AG04450 (cell line): ENCODE measurements at regions not wholly inside any gene's neighbourhood (a gene's known extent, or its start where the extent isn't known, plus 50 kb on each side); places are given as distances from the start of the nearest gene placed in this dataset.
"Not testable (repeated sequence)": the region's sequence is repeated elsewhere in the genome, so short reads cannot be mapped to it uniquely, and the experiment has no call there.

Source experiments
- CTCF ChIA-PET: fragments of 300-600, 350-600 bp; formaldehyde crosslinking; extraction: SDS; loops from one replicate; lab custom pipeline; 2022; ENCODE audit warnings: antibody characterized with exemption, inconsistent platforms; lab: Charles Lee
- POLR2A ChIA-PET: fragments of 350-600 bp; formaldehyde crosslinking; extraction: SDS; loops from one replicate; lab custom pipeline; 2021; ENCODE audit warnings: antibody characterized with exemption, inconsistent platforms; lab: Yijun Ruan, JAX
- DNase-seq: peaks from one replicate; pipeline ENCODE4 v3.0.0-alpha.2; 2011; ENCODE audit warnings: low read depth, low spot score
- H3K27ac ChIP-seq: one replicate; pipeline ENCODE4 v1.5.1; 2012; ENCODE audit warnings: low read depth, low read length, control low read depth
- H3K27me3 ChIP-seq: one replicate; pipeline ENCODE4 v1.6.0; 2012; ENCODE audit warnings: low read length; ENCODE audit not compliant: control insufficient read depth, insufficient read depth
- H3K4me3 ChIP-seq: 2 replicates; pipeline ENCODE4 v1.5.1; 2011; ENCODE audit warnings: mild to moderate bottlenecking, low read depth, low read length, control low read depth
- H3K9me3 ChIP-seq: 2 replicates; pipeline ENCODE4 v1.5.1; 2012; ENCODE audit warnings: low read length; ENCODE audit not compliant: control insufficient read depth, insufficient read depth
- CTCF ChIP-seq: IDR thresholded peaks from 2 replicates; pipeline ENCODE4 v1.5.1; 2011; ENCODE audit warnings: low read depth, low read length, control low read depth, inconsistent platforms

- Histone ChIP-seq H3K9me3 (no peaks in the 10 kb centered on the region), H3K4me3 (no peak overlapping the region), H3K27me3 (peaks cover 19% of the 10 kb centered on the region), H3K27ac (no peak overlapping the region)
- ChIA-PET CTCF (no interaction called here), POLR2A (no interaction called here)
- no peak for DNase-seq
- TF ChIP-seq CTCF = no peak
These were observed 291.8 kb downstream of the MIAT start for GRCh38 chr22:26949193-26949592.

GRCh38 chr22:26951139-26951538 is 293.8 kb downstream of the MIAT start:
- H3K4me3 ChIP-seq, DNase-seq, H3K27ac ChIP-seq, POLR2A ChIA-PET, CTCF ChIA-PET, H3K9me3 ChIP-seq: not testable (repeated sequence)
- peaks cover 34% of the 10 kb centered on the region for H3K27me3 ChIP-seq

- ChIA-PET POLR2A (no interaction called here), CTCF (no interaction called here)
- no peak for DNase-seq
- Histone ChIP-seq H3K4me3 (no peak overlapping the region), H3K9me3 (no peaks in the 10 kb centered on the region), H3K27ac (no peak overlapping the region), H3K27me3 (peaks cover 34% of the 10 kb centered on the region)
- TF ChIP-seq CTCF = no peak
These were observed 294.6 kb downstream of the MIAT start for GRCh38 chr22:26952004-26952403.

- POLR2A ChIA-PET = no interaction called here
- Histone ChIP-seq H3K4me3 (no peak overlapping the region), H3K27me3 (peaks cover 34% of the 10 kb centered on the region), H3K27ac (no peak overlapping the region), H3K9me3 (no peaks in the 10 kb centered on the region)
- TF ChIP-seq CTCF = no peak
- no peak for DNase-seq
- CTCF ChIA-PET = no interaction called here
These were observed 295.1 kb downstream of the MIAT start for GRCh38 chr22:26952451-26953011.

GRCh38 chr22:26953012-26953883 is 295.9 kb downstream of the MIAT start:
- no peak for DNase-seq
- TF ChIP-seq CTCF = no peak
- H3K9me3 ChIP-seq = no peaks in the 10 kb centered on the region
- POLR2A ChIA-PET = no interaction called here
- H3K27ac ChIP-seq = no peak overlapping the region
- H3K4me3 ChIP-seq = no peak overlapping the region
- peaks cover 34% of the 10 kb centered on the region for H3K27me3 ChIP-seq
- CTCF ChIA-PET = no interaction called here
